ENCODE measurements at regions not wholly inside any gene's neighbourhood (a gene's known extent, or its start where the extent isn't known, plus 50 kb on each side); places are given as distances from the start of the nearest gene placed in this dataset.

GRCh38 chr20:52918311-52918710 is 53.8 kb upstream of the TSHZ2 start (continued):
- TF ChIP-seq SIN3A (IDR thresholded peaks at IDR 0.05; ENCODE audit: low read depth) (no peak), YY1 (IDR thresholded peaks at IDR 0.05; ENCODE audit: extremely low read depth, insufficient replicate concordance, low read depth, low read length) (no peak), CEBPB (IDR thresholded peaks at IDR 0.05; ENCODE audit: low read depth) (no peak)

GRCh38 chr20:52915564-52915963 is 56.6 kb upstream of the TSHZ2 start:
- Histone ChIP-seq H3K4me3 (replicated peaks in 1 of 2; ENCODE audit: low read depth in 1 of 2, low read length in 2 of 2) (no peak overlapping the region), H3K79me2 (ENCODE audit: insufficient read depth, low read length) (no peaks in the 10 kb centered on the region), H2AFZ (ENCODE audit: low read depth, low read length, poor library complexity, severe bottlenecking) (no peak overlapping the region), H3K4me2 (ENCODE audit: low read length) (no peak overlapping the region), H3K27ac (ENCODE audit: low read depth, low read length) (no peak overlapping the region), H3K9ac (ENCODE audit: low read length) (no peak overlapping the region), H4K20me1 (ENCODE audit: insufficient read depth) (no peaks in the 10 kb centered on the region), H3K27me3 (ENCODE audit: insufficient read depth, low read length) (no peaks in the 10 kb centered on the region), H3K9me2 (ENCODE audit: insufficient read depth) (no peaks in the 10 kb centered on the region), H3K36me3 (ENCODE audit: control insufficient read depth in 1 of 2, insufficient read depth in 2 of 2, low read length in 2 of 2) (no peaks in the 10 kb centered on the region), H3K9me3 (ENCODE audit: control insufficient read depth in 1 of 2, insufficient read depth in 1 of 2, low read depth in 1 of 2, low read length in 2 of 2) (peaks cover 3 to 7% of the 10 kb centered on the region in 2 experiments; a peak in 2 of 4 replicates), H3K4me1 (ENCODE audit: control insufficient read depth in 1 of 2, insufficient read depth in 2 of 2, low read length in 2 of 2) (no peaks in the 10 kb centered on the region)
- DNase-seq (ENCODE audit: low read depth, low spot score) (no peak), ATAC-seq (no peak)
- POLR2A ChIA-PET, result no interaction called here
- RAD21 ChIA-PET (ENCODE audit: low non-redundant PET in 1 of 2, low total read pairs in 2 of 2, uncharacterized antibody in 2 of 2, unreplicated experiment in 2 of 2), result no interaction called here
- intact Hi-C loops (cut with micrococcal nuclease), result no loop called here
- CTCF ChIA-PET, result no interaction called here
- no peak for TF ChIP-seq REST (IDR thresholded peaks at IDR 0.05; ENCODE audit: low read depth)
- TF ChIP-seq POLR2A (IDR thresholded peaks at IDR 0.05; ENCODE audit: borderline replicate concordance, extremely low read depth, insufficient read depth, insufficient read length), result no peak
- no peak for TF ChIP-seq CBX3 (IDR thresholded peaks at IDR 0.05; ENCODE audit: low read depth)
- no peak for TF ChIP-seq CEBPB (IDR thresholded peaks at IDR 0.05; ENCODE audit: low read depth)
- no peak for TF ChIP-seq EZH2 (IDR thresholded peaks at IDR 0.05)
- TF ChIP-seq SP1 (IDR thresholded peaks at IDR 0.05; ENCODE audit: low read depth), result no peak
- TF ChIP-seq EGR1 (IDR thresholded peaks at IDR 0.05; ENCODE audit: low read depth), result no peak
- no peak for TF ChIP-seq FOSL1 (IDR thresholded peaks at IDR 0.05; ENCODE audit: low read depth)
- TF ChIP-seq TCF7L2 (IDR thresholded peaks at IDR 0.05; ENCODE audit: borderline replicate concordance, extremely low read depth, insufficient read depth, insufficient read length), result no peak
- no peak for TF ChIP-seq CTCF (IDR thresholded peaks at IDR 0.05 in 2 of 3, conservative IDR thresholded peaks at IDR 0.05 in 1 of 3; ENCODE audit: borderline replicate concordance in 1 of 3, insufficient read depth in 1 of 3, low read depth in 2 of 3, low read length in 2 of 3)
- no peak for TF ChIP-seq POLR2AphosphoS5 (IDR thresholded peaks at IDR 0.05; ENCODE audit: low read depth, low read length)
- TF ChIP-seq EZH2phosphoT487 (IDR thresholded peaks at IDR 0.05; ENCODE audit: borderline replicate concordance), result no peak
- TF ChIP-seq MAX (IDR thresholded peaks at IDR 0.05), result no peak
- TF ChIP-seq ZFX (IDR thresholded peaks at IDR 0.05), result no peak
- no peak for TF ChIP-seq SIN3A (IDR thresholded peaks at IDR 0.05; ENCODE audit: low read depth)
- TF ChIP-seq JUND (IDR thresholded peaks at IDR 0.05), result no peak
- TF ChIP-seq RAD21 (IDR thresholded peaks at IDR 0.05; ENCODE audit: low read depth), result no peak
- TF ChIP-seq YY1 (IDR thresholded peaks at IDR 0.05; ENCODE audit: extremely low read depth, insufficient replicate concordance, low read depth, low read length), result no peak
- no TSS peak for BruUV-seq (replicated peaks)

All from HCT116 (cell line).